H9 (cell line): ENCODE measurements at regions not wholly inside any gene's neighbourhood (a gene's known extent, or its start where the extent isn't known, plus 50 kb on each side); places are given as distances from the start of the nearest gene placed in this dataset.
"Not testable (repeated sequence)": the region's sequence is repeated elsewhere in the genome, so short reads cannot be mapped to it uniquely, and the experiment has no call there.

Experiments used
- DNase-seq: peaks from one replicate; pipeline ENCODE4 v3.0.0-alpha.2; 2017
- H2AFZ ChIP-seq: one replicate; pipeline ENCODE4 v1.6.1; 2013; ENCODE audit warnings: mild to moderate bottlenecking, low read length, control low read depth, moderate library complexity
- H2AK5ac ChIP-seq: 2 replicates; pipeline ENCODE4 v1.6.1; 2013; ENCODE audit warnings: low read length, control low read depth, mixed read lengths; ENCODE audit not compliant: insufficient read length
- H2BK120ac ChIP-seq: one replicate; pipeline ENCODE4 v1.6.1; 2013; ENCODE audit warnings: low read depth, mild to moderate bottlenecking, low read length, control low read depth, inconsistent platforms; ENCODE audit not compliant: poor library complexity, severe bottlenecking
- H2BK12ac ChIP-seq: 2 replicates; pipeline ENCODE4 v1.6.1; 2013; ENCODE audit warnings: low read length, control low read depth, mixed read lengths, low read depth; ENCODE audit not compliant: insufficient read length
- H2BK15ac ChIP-seq: 2 replicates; pipeline ENCODE4 v1.6.1; 2013; ENCODE audit warnings: low read depth, low read length, control low read depth
- H2BK20ac ChIP-seq: one replicate; pipeline ENCODE4 v1.6.1; 2013; ENCODE audit warnings: low read depth, mild to moderate bottlenecking, low read length, control low read depth, inconsistent platforms; ENCODE audit not compliant: poor library complexity, severe bottlenecking
- H2BK5ac ChIP-seq: 2 replicates; pipeline ENCODE4 v1.6.1; 2013; ENCODE audit warnings: low read length, control low read depth, mixed read lengths; ENCODE audit not compliant: insufficient read length
- H3K14ac ChIP-seq: 2 replicates; pipeline ENCODE4 v1.6.1; 2013; ENCODE audit warnings: low read length, control low read depth; ENCODE audit not compliant: insufficient read depth
- H3K18ac ChIP-seq: 2 replicates; pipeline ENCODE4 v1.6.1; 2013; ENCODE audit warnings: low read depth, mild to moderate bottlenecking, mixed read lengths, low read length, control low read depth; ENCODE audit not compliant: insufficient read length
- H3K23ac ChIP-seq: 2 replicates; pipeline ENCODE4 v1.6.1; 2013; ENCODE audit warnings: low read length, control low read depth, mixed read lengths, low read depth; ENCODE audit not compliant: insufficient read length
- H3K23me2 ChIP-seq: 2 replicates; pipeline ENCODE4 v1.6.1; 2013; ENCODE audit warnings: low read depth, mild to moderate bottlenecking, mixed read lengths, low read length, control low read depth; ENCODE audit not compliant: insufficient read length, poor library complexity, severe bottlenecking
- H3K27ac ChIP-seq: 2 replicates; pipeline ENCODE4 v1.5.1; 2013; ENCODE audit warnings: low read length, control low read depth, mixed read lengths, low read depth; ENCODE audit not compliant: insufficient read length
- H3K27me3 ChIP-seq: 2 replicates; pipeline ENCODE4 v1.6.1; 2013; ENCODE audit warnings: low read length, control low read depth, inconsistent platforms; ENCODE audit not compliant: insufficient read depth
- H3K4ac ChIP-seq: 2 replicates; pipeline ENCODE4 v1.6.1; 2013; ENCODE audit warnings: low read depth, mild to moderate bottlenecking, control low read depth, inconsistent platforms, low read length, moderate library complexity
- H3K4me1 ChIP-seq: 2 replicates; pipeline ENCODE4 v1.6.1; 2013; ENCODE audit warnings: low read length, control low read depth, inconsistent platforms; ENCODE audit not compliant: insufficient read depth
- H3K4me2 ChIP-seq: 2 replicates; pipeline ENCODE4 v1.6.1; 2013; ENCODE audit warnings: low read length, control low read depth, mixed read lengths; ENCODE audit not compliant: insufficient read length, insufficient read depth
- H3K56ac ChIP-seq: 2 replicates; pipeline ENCODE4 v1.6.1; 2013; ENCODE audit warnings: low read depth, mild to moderate bottlenecking, mixed read lengths, low read length, control low read depth; ENCODE audit not compliant: insufficient read length
- H3K79me1 ChIP-seq: 2 replicates; pipeline ENCODE4 v1.6.1; 2013; ENCODE audit warnings: low read depth, mild to moderate bottlenecking, moderate library complexity, low read length, control low read depth, inconsistent platforms; ENCODE audit not compliant: insufficient read depth, poor library complexity, severe bottlenecking
- H3K79me2 ChIP-seq: 2 replicates; pipeline ENCODE4 v1.6.1; 2013; ENCODE audit warnings: low read length, control low read depth, inconsistent platforms; ENCODE audit not compliant: insufficient read depth
- H3K9ac ChIP-seq: 2 replicates; pipeline ENCODE4 v1.6.1; 2013; ENCODE audit warnings: low read length, control low read depth, mixed read lengths; ENCODE audit not compliant: insufficient read length; ENCODE audit errors: extremely low read depth
- H3K9me3 ChIP-seq: one replicate; pipeline ENCODE4 v1.6.1; 2013; ENCODE audit warnings: low read depth, low read length, inconsistent platforms; ENCODE audit not compliant: control insufficient read depth
- H3T11ph ChIP-seq: one replicate; pipeline ENCODE4 v1.6.1; 2013; ENCODE audit warnings: mild to moderate bottlenecking, low read length, control low read depth, inconsistent platforms
- H4K20me1 ChIP-seq: one replicate; pipeline ENCODE4 v1.6.1; 2013; ENCODE audit not compliant: control insufficient read depth, insufficient read length, insufficient read depth
- H4K5ac ChIP-seq: 2 replicates; pipeline ENCODE4 v1.6.1; 2013; ENCODE audit warnings: low read depth, mild to moderate bottlenecking, mixed read lengths, low read length, control low read depth; ENCODE audit not compliant: insufficient read length
- H4K8ac ChIP-seq: replicated peaks from 2 replicates; pipeline ENCODE4 v1.6.1; 2013; ENCODE audit warnings: low read length, control low read depth, mixed read lengths, low read depth; ENCODE audit not compliant: insufficient read length
- H4K91ac ChIP-seq: 2 replicates; pipeline ENCODE4 v1.6.1; 2013; ENCODE audit warnings: low read depth, mild to moderate bottlenecking, moderate library complexity, mixed read lengths, low read length, control low read depth; ENCODE audit not compliant: insufficient read length
- H3K27ac Mint-ChIP-seq, 3 experiments: 2 replicates in 2 of 3; 3 replicates in 1 of 3; pipeline ENCODE4 v1.8.0; 2020 to 2021; ENCODE audit warnings: mixed read lengths in 3 of 3, mild to moderate bottlenecking in 1 of 3, moderate library complexity in 1 of 3
- H3K27me3 Mint-ChIP-seq: 2 replicates; pipeline ENCODE4 v1.8.0; 2021; ENCODE audit warnings: low read depth, mild to moderate bottlenecking, moderate library complexity, mixed read lengths
- H3K36me3 Mint-ChIP-seq, 3 experiments: 2 replicates in 2 of 3; 3 replicates in 1 of 3; pipeline ENCODE4 v1.8.0; 2020 to 2021; ENCODE audit warnings: low read depth in 3 of 3, mixed read lengths in 3 of 3; ENCODE audit not compliant: insufficient read depth in 1 of 3
- H3K4me1 Mint-ChIP-seq, 2 experiments: 2 replicates each; pipeline ENCODE4 v1.8.0; 2020; ENCODE audit warnings: mixed read lengths in 2 of 2
- H3K4me3 Mint-ChIP-seq, 2 experiments: 2 replicates in 1 of 2; 3 replicates in 1 of 2; pipeline ENCODE4 v1.8.0; 2020 to 2021; ENCODE audit warnings: mild to moderate bottlenecking in 2 of 2, mixed read lengths in 2 of 2, moderate library complexity in 1 of 2
- H3K9me3 Mint-ChIP-seq, 2 experiments: 2 replicates in 1 of 2; 3 replicates in 1 of 2; pipeline ENCODE4 v1.8.0; 2020; ENCODE audit warnings: mild to moderate bottlenecking in 2 of 2, mixed read lengths in 2 of 2, moderate library complexity in 1 of 2
- WGBS: extraction: QIAGEN DNeasy Blood & Tissue Kit; methylation state at CpG from one replicate; pipeline ENCODE4 v1.1.7; 2013; ENCODE audit warnings: missing lambda C conversion rate, low lambda C conversion rate, mixed read lengths; ENCODE audit not compliant: insufficient read length; ENCODE audit errors: extremely low coverage; 5-methylcytosine and 5-hydroxymethylcytosine counted together
- TF ChIP-seq, protein P1 (sequence below): fragments of 200-600 bp; sonication (generic); conservative IDR thresholded peaks from 3 replicates; pipeline ENCODE4 v1.8.0; 2021; ENCODE audit warnings: antibody characterized with exemption, mild to moderate bottlenecking

DNA sequence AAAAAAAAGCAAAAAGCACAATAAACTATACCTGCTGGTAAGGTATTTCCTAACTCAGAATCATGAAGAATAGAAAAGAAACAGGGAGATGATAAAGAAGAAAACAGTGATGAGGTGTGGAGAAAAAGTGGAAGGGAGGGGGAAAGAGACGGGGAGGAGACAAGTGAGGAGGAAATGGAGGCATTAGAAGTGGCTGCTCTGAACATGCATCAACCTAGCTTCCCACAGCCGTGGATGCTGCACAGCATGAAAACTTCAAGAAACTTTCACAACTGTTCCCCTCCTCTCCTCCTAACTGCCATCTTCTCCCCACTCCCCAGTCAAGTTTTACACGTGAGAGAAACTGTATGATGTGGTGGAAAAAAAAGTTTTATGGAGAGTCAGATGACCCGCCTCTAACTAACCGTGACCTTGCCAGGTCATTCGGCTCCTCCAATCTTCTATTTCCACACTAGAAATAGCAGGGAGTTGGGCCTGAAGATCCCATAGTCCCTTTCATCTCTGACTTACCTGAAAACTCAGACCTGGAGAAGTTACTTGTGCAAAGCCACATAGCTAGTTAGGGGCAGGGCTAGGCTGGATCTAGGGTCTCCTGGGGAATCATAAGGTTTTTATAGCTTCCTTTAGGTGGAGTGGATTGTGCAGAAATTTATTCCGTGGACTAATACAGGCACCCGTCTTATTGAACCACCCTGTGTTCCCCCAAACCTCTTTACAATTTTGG is 461.9 kb downstream of the KLF5 start:
- Histone ChIP-seq H3K23me2 (no peaks in the 10 kb centered on the region), H4K5ac (no peak overlapping the region), H3K79me2 (no peaks in the 10 kb centered on the region), H3K14ac (no peak overlapping the region), H2BK15ac (no peak overlapping the region), H2AK5ac (no peak overlapping the region), H3K4me2 (no peak overlapping the region), H3K27ac (no peak overlapping the region), H3K4ac (no peak overlapping the region), H4K20me1 (no peaks in the 10 kb centered on the region), H2BK120ac (no peak overlapping the region), H4K8ac (no peak overlapping the region), H3K9ac (no peak overlapping the region), H4K91ac (no peak overlapping the region), H3T11ph (no peak overlapping the region), H3K9me3 (no peaks in the 10 kb centered on the region), H2BK20ac (no peak overlapping the region), H3K18ac (no peak overlapping the region), H3K56ac (no peak overlapping the region), H2BK5ac (no peak overlapping the region), H2AFZ (no peak overlapping the region), H3K27me3 (no peaks in the 10 kb centered on the region), H3K4me1 (0 out of 2 replicates have a peak, but pooled peaks cover 3% of the 10 kb centered on the region), H3K23ac (no peak overlapping the region), H2BK12ac (no peak overlapping the region), H3K79me1 (no peaks in the 10 kb centered on the region)
- H3K4me3 Mint-ChIP-seq = no peak overlapping the region
- peaks cover 32 to 45% of the 10 kb centered on the region in 2 experiments for H3K4me1 Mint-ChIP-seq
- TF ChIP-seq, protein P1, sequence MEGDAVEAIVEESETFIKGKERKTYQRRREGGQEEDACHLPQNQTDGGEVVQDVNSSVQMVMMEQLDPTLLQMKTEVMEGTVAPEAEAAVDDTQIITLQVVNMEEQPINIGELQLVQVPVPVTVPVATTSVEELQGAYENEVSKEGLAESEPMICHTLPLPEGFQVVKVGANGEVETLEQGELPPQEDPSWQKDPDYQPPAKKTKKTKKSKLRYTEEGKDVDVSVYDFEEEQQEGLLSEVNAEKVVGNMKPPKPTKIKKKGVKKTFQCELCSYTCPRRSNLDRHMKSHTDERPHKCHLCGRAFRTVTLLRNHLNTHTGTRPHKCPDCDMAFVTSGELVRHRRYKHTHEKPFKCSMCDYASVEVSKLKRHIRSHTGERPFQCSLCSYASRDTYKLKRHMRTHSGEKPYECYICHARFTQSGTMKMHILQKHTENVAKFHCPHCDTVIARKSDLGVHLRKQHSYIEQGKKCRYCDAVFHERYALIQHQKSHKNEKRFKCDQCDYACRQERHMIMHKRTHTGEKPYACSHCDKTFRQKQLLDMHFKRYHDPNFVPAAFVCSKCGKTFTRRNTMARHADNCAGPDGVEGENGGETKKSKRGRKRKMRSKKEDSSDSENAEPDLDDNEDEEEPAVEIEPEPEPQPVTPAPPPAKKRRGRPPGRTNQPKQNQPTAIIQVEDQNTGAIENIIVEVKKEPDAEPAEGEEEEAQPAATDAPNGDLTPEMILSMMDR = no peak
- no peaks in the 10 kb centered on the region for H3K36me3 Mint-ChIP-seq
- no peak for DNase-seq
- WGBS = no CpG with 5 or more reads among the region's 8 CpGs
- no peaks in the 10 kb centered on the region for H3K9me3 Mint-ChIP-seq
- no peak overlapping the region; a peak in 1 of 7 replicates for H3K27ac Mint-ChIP-seq
- no peaks in the 10 kb centered on the region; the same call in 1 of the 2 replicates for H3K27me3 Mint-ChIP-seq

DNA sequence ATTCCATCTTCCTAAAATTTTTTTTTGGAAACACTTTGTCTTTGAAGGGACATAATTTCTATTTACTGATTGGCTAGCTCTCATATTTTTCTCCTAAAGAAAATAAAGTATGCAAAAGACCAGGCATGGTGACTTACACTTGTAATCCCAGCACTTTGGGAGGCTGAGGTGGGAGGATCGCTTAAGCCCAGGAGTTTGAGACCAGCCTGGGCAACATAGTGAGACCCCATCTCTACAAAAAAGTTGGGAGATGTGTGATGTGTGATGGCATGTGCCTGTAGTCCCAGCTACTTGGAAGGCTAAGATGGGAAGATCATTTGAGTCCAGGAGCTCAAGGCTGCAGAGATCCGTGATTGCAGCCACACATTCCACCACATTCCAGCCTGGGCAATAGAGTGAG is 461.3 kb downstream of the KLF5 start:
- peaks cover 32 to 45% of the 10 kb centered on the region in 2 experiments for H3K4me1 Mint-ChIP-seq
- not testable (repeated sequence) for H3K23me2 ChIP-seq, H2BK12ac ChIP-seq, H3K27me3 Mint-ChIP-seq, H3K56ac ChIP-seq, H3K14ac ChIP-seq, H3K27me3 ChIP-seq, H3K4me2 ChIP-seq, H3K79me1 ChIP-seq, H2AFZ ChIP-seq, H3K27ac ChIP-seq, H3K79me2 ChIP-seq, DNase-seq, H3T11ph ChIP-seq, H3K23ac ChIP-seq, H3K18ac ChIP-seq, H4K5ac ChIP-seq, H3K36me3 Mint-ChIP-seq, H2BK5ac ChIP-seq, H4K8ac ChIP-seq, H2BK20ac ChIP-seq, H2AK5ac ChIP-seq, H3K4me1 ChIP-seq, H2BK120ac ChIP-seq, H3K9me3 ChIP-seq, H3K9me3 Mint-ChIP-seq, H3K4ac ChIP-seq, H4K20me1 ChIP-seq, H3K9ac ChIP-seq, H2BK15ac ChIP-seq, H4K91ac ChIP-seq, H3K4me3 Mint-ChIP-seq
- H3K27ac Mint-ChIP-seq = peak overlapping the region in 1 of 3 experiments; percentile 59; a peak in 2 of 7 replicates
- no CpG with 5 or more reads among the region's 2 CpGs for WGBS
